HEK293 (cell line): ENCODE measurements at regions not wholly inside any gene's neighbourhood (a gene's known extent, or its start where the extent isn't known, plus 50 kb on each side); places are given as distances from the start of the nearest gene placed in this dataset.

ENCODE experiments used
- CTCF ChIA-PET: fragments of 350-600 bp; formaldehyde crosslinking; extraction: SDS; loops from one replicate; lab custom pipeline; 2021; ENCODE audit warnings: antibody characterized with exemption; lab: Yijun Ruan, JAX
- POLR2A ChIA-PET: fragments of 300-600 bp; formaldehyde crosslinking; extraction: SDS; loops from one replicate; lab custom pipeline; 2020; ENCODE audit warnings: antibody characterized with exemption, inconsistent platforms; lab: Yijun Ruan, JAX
- H3K27ac ChIP-seq: fragments of 200-500 bp; sonication (Bioruptor generic); 2 replicates; pipeline ENCODE4 v1.5.1; 2014; ENCODE audit warnings: low read depth, low read length, control low read depth, inconsistent platforms; ENCODE audit errors: extremely low read depth
- H3K36me3 ChIP-seq, 2 experiments: fragments of 200-500 bp in 1 of 2; sonication (Bioruptor generic) in 1 of 2; 1 replicate in 1 of 2; 2 replicates in 1 of 2; pipeline ENCODE4 v1.5.1; 2014 to 2017; ENCODE audit warnings: inconsistent platforms in 2 of 2, low read length in 2 of 2; ENCODE audit not compliant: control insufficient read depth in 2 of 2, insufficient read depth in 1 of 2
- H3K4me1 ChIP-seq: fragments of 200-500 bp; sonication (Bioruptor generic); 2 replicates; pipeline ENCODE4 v1.5.1; 2014; ENCODE audit warnings: mild to moderate bottlenecking, low read length, inconsistent platforms; ENCODE audit not compliant: control insufficient read depth, insufficient read depth
- H3K4me3 ChIP-seq: 2 replicates; pipeline ENCODE4 v1.5.1; 2011; ENCODE audit warnings: low read depth, mild to moderate bottlenecking, control low read depth, low read length, moderate library complexity
- H3K9me3 ChIP-seq: fragments of 200-500 bp; sonication (Bioruptor generic); 2 replicates; pipeline ENCODE4 v1.5.1; 2014; ENCODE audit warnings: low read depth, low read length, inconsistent platforms; ENCODE audit not compliant: control insufficient read depth, insufficient read depth
- FEZF1 ChIP-seq: fragments of 450-650 bp; formaldehyde crosslinking; IDR thresholded peaks from 2 replicates; pipeline ENCODE4 v1.5.1; 2016; ENCODE audit warnings: missing biosample characterization, missing genetic modification characterization
- GLI2 ChIP-seq: fragments of 450-650 bp; formaldehyde crosslinking; IDR thresholded peaks from 2 replicates; pipeline ENCODE4; 2017; ENCODE audit warnings: missing biosample characterization, missing genetic modification characterization, low read depth, borderline replicate concordance
- GLIS2 ChIP-seq: fragments of 450-650 bp; formaldehyde crosslinking; IDR thresholded peaks from 2 replicates; pipeline ENCODE4 v1.5.1; 2016; ENCODE audit warnings: missing biosample characterization, missing genetic modification characterization
- HOXA7 ChIP-seq: sonication (generic); formaldehyde crosslinking; IDR thresholded peaks from 2 replicates; pipeline ENCODE4 v1.8.1; 2022; ENCODE audit warnings: missing genetic modification reagents, borderline replicate concordance
- INSM2 ChIP-seq: fragments of 450-650 bp; formaldehyde crosslinking; IDR thresholded peaks from 2 replicates; pipeline ENCODE4 v1.5.1; 2016; ENCODE audit warnings: missing biosample characterization, missing genetic modification characterization
- KLF10 ChIP-seq: fragments of 450-650 bp; IDR thresholded peaks from 2 replicates; pipeline ENCODE4 v1.5.1; 2018; ENCODE audit warnings: missing biosample characterization, mild to moderate bottlenecking, missing genetic modification characterization
- KLF8 ChIP-seq: fragments of 450-650 bp; formaldehyde crosslinking; IDR thresholded peaks from 2 replicates; pipeline ENCODE4 v1.5.1; 2016; ENCODE audit warnings: missing biosample characterization, missing genetic modification characterization
- MYNN ChIP-seq: fragments of 450-650 bp; formaldehyde crosslinking; IDR thresholded peaks from 2 replicates; pipeline ENCODE4 v1.5.1; 2016; ENCODE audit warnings: missing biosample characterization, missing genetic modification characterization, borderline replicate concordance
- SETDB1 ChIP-seq: IDR thresholded peaks from one replicate; pipeline ENCODE4 v1.6.1; 2017; ENCODE audit warnings: mild to moderate bottlenecking, low read length, moderate library complexity, mixed read lengths; ENCODE audit not compliant: insufficient read length
- YY1 ChIP-seq: fragments of 450-650 bp; formaldehyde crosslinking; IDR thresholded peaks from 2 replicates; pipeline ENCODE4 v1.5.1; 2018; ENCODE audit warnings: missing biosample characterization, missing genetic modification characterization
- YY2 ChIP-seq: fragments of 450-650 bp; formaldehyde crosslinking; IDR thresholded peaks from 2 replicates; pipeline ENCODE4 v1.5.1; 2016; ENCODE audit warnings: missing biosample characterization, missing genetic modification characterization
- ZBTB1 ChIP-seq: fragments of 450-650 bp; formaldehyde crosslinking; IDR thresholded peaks from 2 replicates; pipeline ENCODE4 v1.5.1; 2016; ENCODE audit warnings: missing biosample characterization, missing genetic modification characterization
- ZBTB8A ChIP-seq: fragments of 450-650 bp; formaldehyde crosslinking; IDR thresholded peaks from 2 replicates; pipeline ENCODE4 v1.5.1; 2016; ENCODE audit warnings: missing biosample characterization, missing genetic modification characterization
- ZNF132 ChIP-seq: fragments of 450-650 bp; formaldehyde crosslinking; IDR thresholded peaks from 2 replicates; pipeline ENCODE4 v1.5.1; 2017; ENCODE audit warnings: missing biosample characterization, missing genetic modification characterization, borderline replicate concordance
- ZNF548 ChIP-seq: fragments of 450-650 bp; formaldehyde crosslinking; IDR thresholded peaks from 2 replicates; pipeline ENCODE4 v1.5.1; 2016; ENCODE audit warnings: missing biosample characterization, missing genetic modification characterization
- ZNF623 ChIP-seq: fragments of 450-650 bp; formaldehyde crosslinking; IDR thresholded peaks from 2 replicates; pipeline ENCODE4 v1.5.1; 2016; ENCODE audit warnings: missing biosample characterization, missing genetic modification characterization
- ZNF629 ChIP-seq: fragments of 450-650 bp; formaldehyde crosslinking; IDR thresholded peaks from 2 replicates; pipeline ENCODE4 v1.5.1; 2017; ENCODE audit warnings: missing biosample characterization, missing genetic modification characterization
- ZNF658 ChIP-seq: fragments of 450-650 bp; formaldehyde crosslinking; IDR thresholded peaks from 2 replicates; pipeline ENCODE4; 2016; ENCODE audit warnings: missing biosample characterization, missing genetic modification characterization
- ZNF664 ChIP-seq: fragments of 450-650 bp; formaldehyde crosslinking; IDR thresholded peaks from 2 replicates; pipeline ENCODE4 v1.5.1; 2016; ENCODE audit warnings: missing biosample characterization, missing genetic modification characterization
- ZNF692 ChIP-seq: fragments of 450-650 bp; formaldehyde crosslinking; IDR thresholded peaks from 2 replicates; pipeline ENCODE4 v1.5.1; 2016; ENCODE audit warnings: missing biosample characterization, missing genetic modification characterization
- ZNF747 ChIP-seq: fragments of 450-650 bp; formaldehyde crosslinking; IDR thresholded peaks from 2 replicates; pipeline ENCODE4 v1.5.1; 2016; ENCODE audit warnings: missing biosample characterization, missing genetic modification characterization
- ZNF76 ChIP-seq: fragments of 450-650 bp; formaldehyde crosslinking; IDR thresholded peaks from 2 replicates; pipeline ENCODE4; 2016; ENCODE audit warnings: low read depth, missing biosample characterization, missing genetic modification characterization, borderline replicate concordance
- ZNF768 ChIP-seq: fragments of 450-650 bp; formaldehyde crosslinking; IDR thresholded peaks from 2 replicates; pipeline ENCODE4 v1.5.1; 2018; ENCODE audit warnings: missing biosample characterization, mild to moderate bottlenecking, missing genetic modification characterization
- ZNF777 ChIP-seq: fragments of 450-650 bp; formaldehyde crosslinking; IDR thresholded peaks from 2 replicates; pipeline ENCODE4 v1.5.1; 2017; ENCODE audit warnings: missing biosample characterization, missing genetic modification characterization, borderline replicate concordance
- TF ChIP-seq, protein P1 (sequence below): fragments of 450-650 bp; formaldehyde crosslinking; IDR thresholded peaks from 2 replicates; pipeline ENCODE4 v1.5.1; 2016; ENCODE audit warnings: missing biosample characterization, missing genetic modification characterization
- TF ChIP-seq, protein P2 (sequence below): fragments of 450-650 bp; formaldehyde crosslinking; IDR thresholded peaks from 2 replicates; pipeline ENCODE4 v1.5.1; 2016; ENCODE audit warnings: missing biosample characterization, missing genetic modification characterization

- Histone ChIP-seq H3K4me3 (no peak overlapping the region), H3K9me3 (no peaks in the 10 kb centered on the region), H3K36me3 (no peaks in the 10 kb centered on the region), H3K4me1 (no peaks in the 10 kb centered on the region), H3K27ac (no peak overlapping the region)
- POLR2A ChIA-PET = no interaction called here
- TF ChIP-seq ZNF548 (no peak), ZBTB1 (tag by site-specific recombination) (no peak), ZNF658 (tag by site-specific recombination) (no peak), ZBTB8A (tag by site-specific recombination) (no peak), ZNF629 (tag by site-specific recombination) (no peak), ZNF132 (no peak), INSM2 (tag by site-specific recombination) (no peak)
- CTCF ChIA-PET = interaction anchor here (0.7 kb wide), 1 partner anchor 203 kb away, joined by 3 read pairs; no protein-coding TSS in a partner anchor
These were observed 352.8 kb upstream of the EPHA5 start for GRCh38 chr4:66023061-66023460.

DNA sequence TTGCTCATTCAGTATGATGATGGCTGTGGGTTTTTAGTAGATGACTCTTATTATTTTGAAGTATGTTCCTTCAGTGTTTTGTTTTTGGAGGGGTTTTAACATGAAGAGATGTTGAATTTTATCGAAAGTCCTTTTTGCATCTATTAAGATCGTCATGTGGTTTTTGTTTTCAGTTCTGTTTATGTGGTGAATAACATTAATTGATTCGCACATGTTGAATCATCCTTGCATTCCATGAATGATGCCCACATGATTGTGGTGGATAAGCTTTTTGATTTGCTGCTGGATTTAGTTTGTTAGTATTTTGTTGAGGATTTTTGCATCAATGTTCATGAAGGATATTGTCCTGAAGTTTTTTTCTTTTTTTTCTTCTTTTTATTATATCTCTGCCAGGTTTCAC is 347.4 kb upstream of the EPHA5 start:
- no peak overlapping the region for H3K4me3 ChIP-seq
- no peaks in the 10 kb centered on the region for H3K36me3 ChIP-seq
- no peak overlapping the region for H3K27ac ChIP-seq
- CTCF ChIA-PET = no interaction called here
- H3K9me3 ChIP-seq = no peaks in the 10 kb centered on the region
- TF ChIP-seq ZNF777 = no peak
- TF ChIP-seq FEZF1 (tag by site-specific recombination) = no peak
- TF ChIP-seq ZNF76 (tag by site-specific recombination) = no peak
- no peak for TF ChIP-seq KLF10 (tag by site-specific recombination)
- TF ChIP-seq ZNF623 (tag by site-specific recombination) = no peak
- no peak for TF ChIP-seq ZNF664 (tag by site-specific recombination)
- TF ChIP-seq HOXA7 (CRISPR knock-in tag) = no peak
- no peak for TF ChIP-seq ZNF692 (tag by site-specific recombination)
- TF ChIP-seq KLF8 (tag by site-specific recombination) = no peak
- no peak for TF ChIP-seq MYNN (tag by site-specific recombination)
- TF ChIP-seq YY1 (tag by site-specific recombination) = no peak
- TF ChIP-seq ZNF747 (tag by site-specific recombination) = no peak
- TF ChIP-seq GLI2 = no peak
- TF ChIP-seq, protein P1, sequence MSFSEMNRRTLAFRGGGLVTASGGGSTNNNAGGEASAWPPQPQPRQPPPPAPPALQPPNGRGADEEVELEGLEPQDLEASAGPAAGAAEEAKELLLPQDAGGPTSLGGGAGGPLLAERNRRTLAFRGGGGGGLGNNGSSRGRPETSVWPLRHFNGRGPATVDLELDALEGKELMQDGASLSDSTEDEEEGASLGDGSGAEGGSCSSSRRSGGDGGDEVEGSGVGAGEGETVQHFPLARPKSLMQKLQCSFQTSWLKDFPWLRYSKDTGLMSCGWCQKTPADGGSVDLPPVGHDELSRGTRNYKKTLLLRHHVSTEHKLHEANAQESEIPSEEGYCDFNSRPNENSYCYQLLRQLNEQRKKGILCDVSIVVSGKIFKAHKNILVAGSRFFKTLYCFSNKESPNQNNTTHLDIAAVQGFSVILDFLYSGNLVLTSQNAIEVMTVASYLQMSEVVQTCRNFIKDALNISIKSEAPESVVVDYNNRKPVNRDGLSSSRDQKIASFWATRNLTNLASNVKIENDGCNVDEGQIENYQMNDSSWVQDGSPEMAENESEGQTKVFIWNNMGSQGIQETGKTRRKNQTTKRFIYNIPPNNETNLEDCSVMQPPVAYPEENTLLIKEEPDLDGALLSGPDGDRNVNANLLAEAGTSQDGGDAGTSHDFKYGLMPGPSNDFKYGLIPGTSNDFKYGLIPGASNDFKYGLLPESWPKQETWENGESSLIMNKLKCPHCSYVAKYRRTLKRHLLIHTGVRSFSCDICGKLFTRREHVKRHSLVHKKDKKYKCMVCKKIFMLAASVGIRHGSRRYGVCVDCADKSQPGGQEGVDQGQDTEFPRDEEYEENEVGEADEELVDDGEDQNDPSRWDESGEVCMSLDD (tag by site-specific recombination) = no peak
- no peak for TF ChIP-seq SETDB1
- TF ChIP-seq GLIS2 (tag by site-specific recombination) = no peak
- no peak for TF ChIP-seq YY2 (tag by site-specific recombination)
- no peak for TF ChIP-seq ZNF768
- TF ChIP-seq, protein P2, sequence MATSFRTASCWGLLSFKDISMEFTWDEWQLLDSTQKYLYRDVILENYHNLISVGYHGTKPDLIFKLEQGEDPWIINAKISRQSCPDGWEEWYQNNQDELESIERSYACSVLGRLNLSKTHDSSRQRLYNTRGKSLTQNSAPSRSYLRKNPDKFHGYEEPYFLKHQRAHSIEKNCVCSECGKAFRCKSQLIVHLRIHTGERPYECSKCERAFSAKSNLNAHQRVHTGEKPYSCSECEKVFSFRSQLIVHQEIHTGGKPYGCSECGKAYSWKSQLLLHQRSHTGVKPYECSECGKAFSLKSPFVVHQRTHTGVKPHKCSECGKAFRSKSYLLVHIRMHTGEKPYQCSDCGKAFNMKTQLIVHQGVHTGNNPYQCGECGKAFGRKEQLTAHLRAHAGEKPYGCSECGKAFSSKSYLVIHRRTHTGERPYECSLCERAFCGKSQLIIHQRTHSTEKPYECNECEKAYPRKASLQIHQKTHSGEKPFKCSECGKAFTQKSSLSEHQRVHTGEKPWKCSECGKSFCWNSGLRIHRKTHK (tag by site-specific recombination) = no peak
- POLR2A ChIA-PET = no interaction called here
- H3K4me1 ChIP-seq = no peaks in the 10 kb centered on the region
